Fibroblast of lung (primary cell): ENCODE measurements at regions not wholly inside any gene's neighbourhood (a gene's known extent, or its start where the extent isn't known, plus 50 kb on each side); places are given as distances from the start of the nearest gene placed in this dataset.

Experiments used
- CTCF ChIP-seq, 2 donors: IDR thresholded peaks in 1 of 2; conservative IDR thresholded peaks in 1 of 2; 1 replicate in 1 of 2; 2 replicates in 1 of 2; pipeline ENCODE4 v1.5.1; 2011 to 2012; ENCODE audit warnings: low read length in 2 of 2, control low read depth in 1 of 2, inconsistent platforms in 1 of 2, low read depth in 1 of 2, mild to moderate bottlenecking in 1 of 2
- EZH2 ChIP-seq: IDR thresholded peaks from 2 replicates; pipeline ENCODE4 v1.5.1; 2012; ENCODE audit warnings: low read length, control low read depth, mild to moderate bottlenecking; ENCODE audit errors: missing control alignments

DNA sequence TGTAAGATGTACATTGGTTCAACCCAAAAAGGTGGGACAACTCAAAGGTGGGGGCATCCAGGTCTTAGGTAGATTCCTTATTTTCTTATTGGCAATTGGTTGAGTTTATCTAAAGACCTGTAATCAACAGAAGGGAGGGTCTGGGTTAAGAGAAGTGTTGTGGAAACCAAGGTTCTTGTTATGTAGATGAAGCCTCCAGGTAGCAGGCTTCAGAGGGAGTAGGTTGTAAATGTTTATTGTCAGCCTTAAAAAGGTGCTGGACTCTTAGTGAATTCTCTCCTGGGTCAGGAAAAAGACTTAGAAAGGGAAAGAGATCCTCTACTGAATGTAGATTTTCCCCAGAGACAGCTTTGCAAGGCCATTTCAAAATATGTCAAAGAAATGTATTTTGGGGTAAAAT, 125.3 kb upstream of the NDUFV2 start:
- TF ChIP-seq CTCF (conservative IDR thresholded peaks at IDR 0.05 in 1 of 2, IDR thresholded peaks at IDR 0.05 in 1 of 2; ENCODE audit: low read depth in 1 of 2, low read length in 2 of 2), result no peak
- TF ChIP-seq EZH2, result no peak
